HG02870 (cell line): ENCODE measurements at regions not wholly inside any gene's neighbourhood (a gene's known extent, or its start where the extent isn't known, plus 50 kb on each side); places are given as distances from the start of the nearest gene placed in this dataset.
"Not testable (repeated sequence)": the region's sequence is repeated elsewhere in the genome, so short reads cannot be mapped to it uniquely, and the experiment has no call there.

ENCODE experiments used
- ATAC-seq: cut with Tn5 transposase; IDR thresholded peaks from one replicate; pipeline ENCODE4 v1.9.1; 2021; ENCODE audit warnings: mild to moderate bottlenecking, moderate library complexity; ENCODE audit not compliant: unreplicated experiment

- no peak for ATAC-seq
These were observed 284.1 kb upstream of the EPHA7 start for GRCh38 chr6:93703431-93703830.

GRCh38 chr6:93701526-93701925 lies 282.2 kb upstream of the EPHA7 start:
- ATAC-seq, result no peak

GRCh38 chr6:93685494-93685893 lies 266.1 kb upstream of the EPHA7 start:
- ATAC-seq, result no peak

GRCh38 chr6:93684339-93684738 lies 265.0 kb upstream of the EPHA7 start:
- ATAC-seq, result no peak

- no peak for ATAC-seq
These were observed 260.5 kb upstream of the EPHA7 start for GRCh38 chr6:93679836-93680235.

GRCh38 chr6:93678841-93679454 lies 259.6 kb upstream of the EPHA7 start:
- no peak for ATAC-seq

GRCh38 chr6:93677264-93677965 lies 258.1 kb upstream of the EPHA7 start:
- no peak for ATAC-seq

GRCh38 chr6:93676581-93676980 lies 257.2 kb upstream of the EPHA7 start:
- ATAC-seq, result no peak

GRCh38 chr6:93675856-93676417 lies 256.6 kb upstream of the EPHA7 start:
- no peak for ATAC-seq

- no peak for ATAC-seq
These were observed 243.8 kb upstream of the EPHA7 start for GRCh38 chr6:93663111-93663510.

GRCh38 chr6:93654548-93654947 lies 235.2 kb upstream of the EPHA7 start:
- no peak for ATAC-seq

- ATAC-seq, result no peak
These were observed 225.3 kb upstream of the EPHA7 start for GRCh38 chr6:93644611-93645010.

- ATAC-seq, result no peak
These were observed 219.8 kb upstream of the EPHA7 start for GRCh38 chr6:93639126-93639525.

GRCh38 chr6:93636987-93637664 lies 217.8 kb upstream of the EPHA7 start:
- ATAC-seq, result not testable (repeated sequence)

GRCh38 chr6:93624408-93624807 lies 205.0 kb upstream of the EPHA7 start:
- ATAC-seq, result no peak

- no peak for ATAC-seq
These were observed 202.1 kb upstream of the EPHA7 start for GRCh38 chr6:93621442-93621841.

- no peak for ATAC-seq
These were observed 185.6 kb upstream of the EPHA7 start for GRCh38 chr6:93604951-93605350.

- no peak for ATAC-seq
These were observed 173.1 kb upstream of the EPHA7 start for GRCh38 chr6:93592417-93592816.

- no peak for ATAC-seq
These were observed 166.9 kb upstream of the EPHA7 start for GRCh38 chr6:93586306-93586705.

- ATAC-seq, result no peak
These were observed 164.9 kb upstream of the EPHA7 start for GRCh38 chr6:93584300-93584699.

- no peak for ATAC-seq
These were observed 162.0 kb upstream of the EPHA7 start for GRCh38 chr6:93581371-93581770.

- ATAC-seq, result no peak
These were observed 161.1 kb upstream of the EPHA7 start for GRCh38 chr6:93580446-93580845.
